HCT116 (cell line): ENCODE measurements at regions not wholly inside any gene's neighbourhood (a gene's known extent, or its start where the extent isn't known, plus 50 kb on each side); places are given as distances from the start of the nearest gene placed in this dataset.

Source experiments
- ATAC-seq: fragments of 200-7000 bp; cut with Tn5 transposase; 2 replicates; pipeline ENCODE4 v1.9.1; 2020; ENCODE audit warnings: mild to moderate bottlenecking, moderate library complexity
- BruUV-seq: library from RNA; stranded (reverse); fragments of 400-500 nt; replicated peaks from 2 replicates; lab custom pipeline; 2021; lab: Mats Ljungman, UMichigan
- CTCF ChIA-PET: fragments of 300-600 bp; sonication (Branson Sonifier 250); formaldehyde crosslinking; loops from one replicate; lab custom pipeline; 2021; ENCODE audit warnings: antibody characterized with exemption; lab: Charles Lee
- POLR2A ChIA-PET: fragments of 300-600, 350-600 bp; sonication (Branson Sonifier 250); formaldehyde crosslinking; loops from one replicate; lab custom pipeline; 2021; ENCODE audit warnings: antibody characterized with exemption; lab: Charles Lee
- RAD21 ChIA-PET, 2 experiments: fragments of 300-600 bp; sonication (Branson Sonifier 250); formaldehyde crosslinking; loops; one replicate each; lab custom pipeline; 2023; ENCODE audit warnings: low total read pairs in 2 of 2; ENCODE audit not compliant: uncharacterized antibody in 2 of 2, unreplicated experiment in 2 of 2, low non-redundant PET in 1 of 2; lab: Charles Lee
- DNase-seq: peaks from one replicate; pipeline ENCODE4 v3.0.0-alpha.2; 2010; ENCODE audit warnings: low read depth, low spot score
- H2AFZ ChIP-seq: fragments of 200-600 bp; shearing (Covaris generic), sonication (generic); 2 replicates; pipeline ENCODE4 v1.6.1; 2017; ENCODE audit warnings: low read depth, mixed run types, mixed read lengths, antibody characterized with exemption, low read length; ENCODE audit not compliant: poor library complexity, severe bottlenecking
- H3K27ac ChIP-seq: 2 replicates; pipeline ENCODE4 v1.5.1; 2012; ENCODE audit warnings: low read depth, low read length
- H3K27me3 ChIP-seq: fragments of 200-600 bp; sonication (generic); 2 replicates; pipeline ENCODE4 v1.6.1; 2016; ENCODE audit warnings: mixed run types, low read length, mixed read lengths; ENCODE audit not compliant: insufficient read depth
- H3K36me3 ChIP-seq, 2 experiments: fragments of 200-500 bp in 1 of 2; fragments of 200-600 bp in 1 of 2; sonication (Bioruptor generic) in 1 of 2; sonication (generic) in 1 of 2; 2 replicates each; pipeline versions ENCODE4 v1.5.1 to v1.6.1; 2014 to 2016; ENCODE audit warnings: low read length in 2 of 2, inconsistent platforms in 1 of 2, mixed read lengths in 1 of 2, mixed run types in 1 of 2; ENCODE audit not compliant: insufficient read depth in 2 of 2, control insufficient read depth in 1 of 2
- H3K4me1 ChIP-seq, 2 experiments: fragments of 200-600 bp in 1 of 2; sonication (generic) in 1 of 2; 2 replicates each; pipeline versions ENCODE4 v1.5.1 to v1.6.1; 2012 to 2017; ENCODE audit warnings: low read length in 2 of 2, inconsistent platforms in 1 of 2, mild to moderate bottlenecking in 1 of 2, mixed read lengths in 1 of 2, mixed run types in 1 of 2, moderate library complexity in 1 of 2; ENCODE audit not compliant: insufficient read depth in 2 of 2, control insufficient read depth in 1 of 2
- H3K4me2 ChIP-seq: fragments of 200-600 bp; sonication (generic); 2 replicates; pipeline ENCODE4 v1.6.1; 2017; ENCODE audit warnings: mixed run types, low read length, mixed read lengths
- H3K4me3 ChIP-seq, 2 experiments: fragments of 200-600 bp in 1 of 2; sonication (generic) in 1 of 2; replicated peaks in 1 of 2; 2 replicates each; pipeline ENCODE4 v1.5.1; 2011 to 2016; ENCODE audit warnings: low read length in 2 of 2, control low read depth in 1 of 2, low read depth in 1 of 2, mild to moderate bottlenecking in 1 of 2, mixed read lengths in 1 of 2, mixed run types in 1 of 2
- H3K79me2 ChIP-seq: fragments of 200-600 bp; sonication (generic); 2 replicates; pipeline ENCODE4 v1.6.1; 2017; ENCODE audit warnings: mild to moderate bottlenecking, mixed run types, low read length, moderate library complexity, mixed read lengths; ENCODE audit not compliant: insufficient read depth
- H3K9ac ChIP-seq: fragments of 200-600 bp; sonication (generic); 2 replicates; pipeline ENCODE4 v1.6.1; 2016; ENCODE audit warnings: low read length, mixed read lengths
- H3K9me2 ChIP-seq: fragments of 200-600 bp; sonication (generic), shearing (Covaris generic); 2 replicates; pipeline ENCODE4 v1.6.1; 2017; ENCODE audit warnings: mixed run types, mild to moderate bottlenecking, moderate library complexity; ENCODE audit not compliant: insufficient read depth
- H3K9me3 ChIP-seq, 2 experiments: fragments of 200-500 bp in 1 of 2; fragments of 200-600 bp in 1 of 2; sonication (Bioruptor generic) in 1 of 2; sonication (generic) in 1 of 2; 2 replicates each; pipeline ENCODE4 v1.6.1; 2014 to 2017; ENCODE audit warnings: low read length in 2 of 2, mixed read lengths in 2 of 2, inconsistent platforms in 1 of 2, low read depth in 1 of 2, mild to moderate bottlenecking in 1 of 2, mixed run types in 1 of 2, moderate library complexity in 1 of 2; ENCODE audit not compliant: control insufficient read depth in 1 of 2, insufficient read depth in 1 of 2
- H4K20me1 ChIP-seq: fragments of 200-600 bp; sonication (generic), shearing (Covaris generic); 2 replicates; pipeline ENCODE4 v1.6.1; 2017; ENCODE audit warnings: mixed run types, mild to moderate bottlenecking, moderate library complexity; ENCODE audit not compliant: insufficient read depth
- ATF3 ChIP-seq: IDR thresholded peaks from 2 replicates; pipeline ENCODE4 v1.6.1; 2012
- CBX3 ChIP-seq: IDR thresholded peaks from 2 replicates; pipeline ENCODE4 v1.6.1; 2012; ENCODE audit warnings: low read depth
- CEBPB ChIP-seq: IDR thresholded peaks from 2 replicates; pipeline ENCODE4 v1.6.1; 2012; ENCODE audit warnings: low read depth
- EGR1 ChIP-seq: IDR thresholded peaks from 2 replicates; pipeline ENCODE4 v1.6.1; 2012; ENCODE audit warnings: low read depth
- ELF1 ChIP-seq: IDR thresholded peaks from 2 replicates; pipeline ENCODE4 v1.6.1; 2012; ENCODE audit warnings: low read depth, borderline replicate concordance
- EZH2 ChIP-seq: fragments of 200-600 bp; sonication (generic); IDR thresholded peaks from 2 replicates; pipeline ENCODE4 v1.6.1; 2017; ENCODE audit warnings: antibody characterized with exemption, mixed run types
- EZH2phosphoT487 ChIP-seq: fragments of 200-600 bp; IDR thresholded peaks from 2 replicates; pipeline ENCODE4 v1.6.1; 2018; ENCODE audit warnings: antibody characterized with exemption, borderline replicate concordance
- FOSL1 ChIP-seq: IDR thresholded peaks from 2 replicates; pipeline ENCODE4 v1.6.1; 2012; ENCODE audit warnings: low read depth
- JUND ChIP-seq: IDR thresholded peaks from 2 replicates; pipeline ENCODE4 v1.6.1; 2012
- MAX ChIP-seq: IDR thresholded peaks from 2 replicates; pipeline ENCODE4 v1.6.1; 2012
- POLR2AphosphoS5 ChIP-seq: IDR thresholded peaks from 2 replicates; pipeline ENCODE4 v1.6.1; 2011; ENCODE audit warnings: mild to moderate bottlenecking, low read depth, low read length, moderate library complexity
- RAD21 ChIP-seq: IDR thresholded peaks from 2 replicates; pipeline ENCODE4 v1.6.1; 2012; ENCODE audit warnings: low read depth, mild to moderate bottlenecking
- SIN3A ChIP-seq: IDR thresholded peaks from 2 replicates; pipeline ENCODE4 v1.6.1; 2012; ENCODE audit warnings: low read depth
- SP1 ChIP-seq: IDR thresholded peaks from 2 replicates; pipeline ENCODE4 v1.6.1; 2012; ENCODE audit warnings: low read depth
- SRF ChIP-seq: IDR thresholded peaks from 2 replicates; pipeline ENCODE4 v1.6.1; 2012; ENCODE audit warnings: low read depth
- YY1 ChIP-seq: IDR thresholded peaks from 2 replicates; pipeline ENCODE4 v1.6.1; 2011; ENCODE audit warnings: low read length, low read depth, moderate library complexity, mild to moderate bottlenecking; ENCODE audit not compliant: insufficient replicate concordance; ENCODE audit errors: extremely low read depth
- ZFX ChIP-seq: fragments of 450-650 bp; IDR thresholded peaks from 2 replicates; pipeline ENCODE4 v1.6.1; 2017
- intact Hi-C: fragments of 100-400 bp; cut with micrococcal nuclease; formaldehyde crosslinking; loops from 2 replicates; pipeline ENCODE4 v1.10.0; 2022
- TF ChIP-seq, protein P1 (sequence below), 3 experiments: fragments of 200-600 bp in 1 of 3; sonication (generic) in 1 of 3; IDR thresholded peaks in 2 of 3; conservative IDR thresholded peaks in 1 of 3; 2 replicates each; pipeline ENCODE4 v1.5.1; 2012 to 2017; ENCODE audit warnings: low read depth in 2 of 3, low read length in 2 of 3, antibody characterized with exemption in 1 of 3, borderline replicate concordance in 1 of 3, control low read depth in 1 of 3, mild to moderate bottlenecking in 1 of 3, mixed read lengths in 1 of 3, mixed run types in 1 of 3, moderate library complexity in 1 of 3; ENCODE audit not compliant: insufficient read depth in 1 of 3

DNA sequence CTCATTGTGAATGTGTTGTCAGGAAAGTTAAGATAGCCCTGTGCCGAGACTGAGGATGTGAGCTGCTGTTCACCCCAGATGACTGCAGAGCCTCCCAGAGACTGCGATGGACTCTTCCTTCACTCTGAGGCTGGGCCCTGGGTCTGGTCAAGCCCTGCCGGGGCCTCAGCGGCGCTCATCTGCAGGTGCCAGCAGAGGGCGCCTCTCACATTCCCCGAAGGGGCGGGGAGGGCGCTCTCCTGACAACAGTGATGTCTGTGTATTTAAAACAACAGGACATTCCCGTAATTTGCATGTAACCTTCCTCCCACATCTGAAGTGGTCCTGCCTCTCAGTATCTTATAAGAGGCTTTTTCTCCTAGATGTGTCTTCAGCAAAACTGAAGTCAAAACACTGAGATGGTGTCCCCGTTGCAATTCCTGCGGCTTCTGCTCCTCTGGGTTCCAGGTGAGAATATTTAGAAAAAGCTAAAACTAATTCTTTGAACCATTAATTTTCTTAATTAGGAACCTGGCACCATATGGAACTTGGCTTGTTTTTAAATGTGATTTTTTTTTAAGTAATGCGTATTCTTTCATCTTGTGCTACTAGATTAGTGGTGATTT lies 1377.9 kb downstream of the RPIA start:
- Histone ChIP-seq H3K9me2 (no peaks in the 10 kb centered on the region), H3K27ac (no peak overlapping the region), H3K9ac (no peak overlapping the region), H4K20me1 (no peaks in the 10 kb centered on the region), H3K27me3 (no peaks in the 10 kb centered on the region), H3K4me2 (no peak overlapping the region), H3K4me3 (no peak overlapping the region), H2AFZ (no peak overlapping the region), H3K79me2 (no peaks in the 10 kb centered on the region), H3K4me1 (no peaks in the 10 kb centered on the region), H3K36me3 (no peaks in the 10 kb centered on the region), H3K9me3 (no peaks in the 10 kb centered on the region)
- BruUV-seq = no TSS peak
- ChIA-PET RAD21 (no interaction called here), POLR2A (no interaction called here), CTCF (no interaction called here)
- ATAC-seq (peak; percentile 74), DNase-seq (no peak)
- intact Hi-C loops = no loop called here
- TF ChIP-seq EZH2phosphoT487 = no peak
- TF ChIP-seq, protein P1, sequence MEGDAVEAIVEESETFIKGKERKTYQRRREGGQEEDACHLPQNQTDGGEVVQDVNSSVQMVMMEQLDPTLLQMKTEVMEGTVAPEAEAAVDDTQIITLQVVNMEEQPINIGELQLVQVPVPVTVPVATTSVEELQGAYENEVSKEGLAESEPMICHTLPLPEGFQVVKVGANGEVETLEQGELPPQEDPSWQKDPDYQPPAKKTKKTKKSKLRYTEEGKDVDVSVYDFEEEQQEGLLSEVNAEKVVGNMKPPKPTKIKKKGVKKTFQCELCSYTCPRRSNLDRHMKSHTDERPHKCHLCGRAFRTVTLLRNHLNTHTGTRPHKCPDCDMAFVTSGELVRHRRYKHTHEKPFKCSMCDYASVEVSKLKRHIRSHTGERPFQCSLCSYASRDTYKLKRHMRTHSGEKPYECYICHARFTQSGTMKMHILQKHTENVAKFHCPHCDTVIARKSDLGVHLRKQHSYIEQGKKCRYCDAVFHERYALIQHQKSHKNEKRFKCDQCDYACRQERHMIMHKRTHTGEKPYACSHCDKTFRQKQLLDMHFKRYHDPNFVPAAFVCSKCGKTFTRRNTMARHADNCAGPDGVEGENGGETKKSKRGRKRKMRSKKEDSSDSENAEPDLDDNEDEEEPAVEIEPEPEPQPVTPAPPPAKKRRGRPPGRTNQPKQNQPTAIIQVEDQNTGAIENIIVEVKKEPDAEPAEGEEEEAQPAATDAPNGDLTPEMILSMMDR (IDR thresholded peaks at IDR 0.05 in 2 of 3, conservative IDR thresholded peaks at IDR 0.05 in 1 of 3; ENCODE audit: borderline replicate concordance in 1 of 3, insufficient read depth in 1 of 3, low read depth in 2 of 3, low read length in 2 of 3) = peak; percentile 22 to 54 (median 45); a peak in 4 of 6 replicates

GRCh38 chr2:90076311-90076710 lies 1384.8 kb downstream of the RPIA start:
- Histone ChIP-seq H3K4me3 (no peak overlapping the region), H3K27ac (no peak overlapping the region), H3K27me3 (no peaks in the 10 kb centered on the region), H3K36me3 (no peaks in the 10 kb centered on the region), H3K4me1 (no peaks in the 10 kb centered on the region), H3K79me2 (no peaks in the 10 kb centered on the region), H3K9ac (no peak overlapping the region), H3K4me2 (no peak overlapping the region), H4K20me1 (no peaks in the 10 kb centered on the region), H3K9me2 (no peaks in the 10 kb centered on the region), H3K9me3 (no peaks in the 10 kb centered on the region), H2AFZ (no peak overlapping the region)
- DNase-seq (no peak), ATAC-seq (no peak)
- BruUV-seq = no TSS peak
- intact Hi-C loops = no loop called here
- RAD21 ChIA-PET = no interaction called here
- POLR2A ChIA-PET = no interaction called here
- CTCF ChIA-PET = no interaction called here
- TF ChIP-seq RAD21 = no peak
- no peak for TF ChIP-seq EGR1
- no peak for TF ChIP-seq SRF
- TF ChIP-seq CBX3 = no peak
- TF ChIP-seq ZFX = no peak
- TF ChIP-seq CEBPB = no peak
- TF ChIP-seq SIN3A = no peak
- no peak for TF ChIP-seq EZH2
- TF ChIP-seq YY1 = no peak
- no peak for TF ChIP-seq ELF1
- no peak for TF ChIP-seq JUND
- TF ChIP-seq SP1 = no peak
- TF ChIP-seq FOSL1 = no peak
- no peak for TF ChIP-seq ATF3
- TF ChIP-seq EZH2phosphoT487 = no peak
- no peak for TF ChIP-seq POLR2AphosphoS5
- no peak for TF ChIP-seq MAX
